ENCODE measurements at regions not wholly inside any gene's neighbourhood (a gene's known extent, or its start where the extent isn't known, plus 50 kb on each side); places are given as distances from the start of the nearest gene placed in this dataset.
A peak's percentile ranks its signal among the peaks of the same experiment; 100 is the strongest.

DNA sequence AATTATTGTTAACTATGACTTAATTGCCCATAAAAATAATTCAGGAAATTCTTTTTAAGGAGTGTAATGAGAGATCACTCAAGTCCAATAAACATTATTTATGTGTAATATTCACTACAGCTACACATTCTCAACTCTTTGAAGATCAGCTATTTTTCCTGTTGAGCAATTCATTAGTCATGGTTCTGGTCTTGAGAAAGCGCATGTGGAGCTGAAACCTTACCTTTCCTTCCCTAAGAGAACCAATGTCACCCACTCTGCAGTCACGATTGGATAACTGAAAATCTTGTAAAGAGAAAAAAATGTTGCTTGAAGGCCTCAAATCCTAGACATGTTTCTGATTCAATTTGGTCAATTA, 736.9 kb upstream of the MARCKS start:
- DNase-seq = peak in 1 of 2 donors; percentile 33

DNA sequence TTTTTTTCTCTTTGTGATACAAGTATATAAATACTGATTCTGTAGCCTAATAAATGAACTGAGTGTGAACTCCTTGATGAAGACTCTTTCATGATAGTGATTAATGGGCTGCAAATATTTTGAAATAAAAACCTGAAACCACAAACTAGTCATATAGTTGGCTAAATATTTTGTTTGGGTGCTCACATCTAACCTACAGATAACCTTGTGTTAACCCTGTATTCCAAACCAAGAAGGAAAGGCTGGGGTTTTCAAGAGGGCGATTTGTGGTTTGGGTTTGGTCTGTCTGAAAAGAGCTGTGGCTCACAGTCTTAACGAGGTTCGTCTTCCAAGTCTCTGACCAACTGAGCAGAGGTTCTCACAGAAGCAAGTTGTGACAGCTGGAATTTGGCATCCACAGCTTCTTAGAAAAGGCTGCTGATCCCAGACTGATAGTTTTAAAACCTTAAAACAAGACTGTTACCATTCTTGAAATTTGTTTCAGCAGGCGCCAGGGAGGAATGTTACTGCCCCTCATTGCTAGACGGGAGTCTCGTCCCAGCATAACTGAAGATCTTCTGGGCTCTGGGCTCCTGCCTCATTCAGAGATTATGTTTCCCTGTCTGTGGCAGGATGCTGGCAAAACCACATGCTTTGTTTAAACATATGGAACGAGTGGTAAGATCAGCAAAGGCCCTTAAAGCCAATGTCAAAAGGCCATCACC, 736.4 kb upstream of the MARCKS start:
- no peak for DNase-seq

DNA sequence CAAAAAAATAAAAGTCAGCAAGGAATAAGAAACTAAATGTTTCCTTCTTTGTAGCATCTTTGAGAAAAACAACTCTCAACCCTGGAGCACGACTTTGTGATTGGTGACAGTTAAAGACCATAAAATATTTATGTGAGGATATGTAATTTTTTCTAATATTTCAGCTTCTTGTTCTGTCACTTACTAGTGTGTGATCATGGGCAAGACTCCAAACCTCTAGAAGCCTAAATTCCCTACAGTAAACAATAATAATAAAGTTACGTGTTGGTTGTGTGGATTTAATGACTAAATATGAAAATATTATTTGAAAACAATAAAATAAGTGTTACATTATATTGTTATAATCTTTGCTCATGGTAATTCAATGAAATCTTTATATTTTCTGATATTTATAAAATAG, 735.6 kb upstream of the MARCKS start:
- no peak for DNase-seq

DNA sequence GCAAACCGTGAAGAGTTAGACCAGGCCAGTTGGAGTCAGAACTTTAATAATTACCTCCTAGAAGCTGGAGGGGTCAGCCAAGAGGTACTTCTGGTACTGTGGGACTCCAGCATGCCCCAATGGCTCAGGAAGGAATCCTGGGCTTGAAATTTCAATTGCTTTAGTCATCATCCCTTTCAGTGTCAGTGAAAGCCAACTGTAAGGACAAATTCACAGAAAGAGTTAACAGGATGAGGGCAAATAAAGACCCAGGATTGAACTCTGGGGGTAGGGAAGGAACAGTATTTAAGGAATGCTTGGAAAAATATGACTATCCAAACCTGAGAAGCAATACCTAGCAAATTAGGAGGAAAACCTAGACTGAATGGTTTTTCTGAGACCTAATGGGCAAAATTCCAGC, 735.1 kb upstream of the MARCKS start:
- DNase-seq = no peak

DNA sequence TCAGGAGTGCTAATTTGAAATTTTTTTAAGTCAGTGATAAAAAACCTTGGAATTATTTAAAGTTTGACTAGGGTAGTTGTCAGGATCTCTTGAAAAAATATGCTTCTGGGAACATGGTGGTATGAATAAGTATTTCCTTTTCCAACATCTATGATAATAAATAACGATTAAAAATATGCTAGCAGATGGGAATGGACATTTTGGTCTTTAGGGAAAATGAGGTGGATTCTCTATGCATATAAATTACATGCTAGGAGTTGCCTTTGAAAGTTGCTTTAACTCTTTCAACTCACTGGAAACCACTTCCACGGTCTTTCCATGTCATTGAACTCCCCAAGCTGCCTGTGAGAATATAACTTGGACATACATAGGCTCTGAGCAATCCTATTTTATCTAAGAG, 731.5 kb upstream of the MARCKS start:
- DNase-seq = no peak

DNA sequence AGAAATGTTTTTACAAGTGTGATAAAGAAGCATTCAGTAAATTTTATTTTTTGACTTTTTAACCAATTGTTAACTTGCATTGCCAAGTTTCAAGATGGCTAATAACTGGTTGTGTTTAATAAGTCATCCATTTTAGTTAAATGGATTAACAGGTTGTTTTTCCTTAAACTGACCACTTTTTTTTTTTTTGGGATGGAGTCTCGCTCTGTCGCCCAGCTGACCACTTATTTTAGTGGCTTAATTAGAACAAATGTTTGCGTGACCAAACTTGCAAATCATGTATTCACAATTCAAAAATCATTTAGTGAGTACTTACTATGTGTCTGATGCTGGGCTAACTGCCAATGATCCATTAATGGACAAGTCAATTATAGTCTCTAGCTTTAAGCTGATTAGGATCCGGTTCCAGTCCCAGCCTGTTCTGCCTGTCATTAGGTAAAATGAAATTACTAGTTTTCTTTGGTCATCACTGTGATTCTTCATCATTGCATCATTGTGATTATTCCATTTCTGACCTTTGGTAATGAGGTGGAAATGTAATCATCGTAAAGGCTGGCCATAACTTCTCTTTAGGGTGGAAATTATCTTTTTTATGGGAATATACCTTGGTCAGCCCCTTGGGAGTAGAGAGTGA, 729.2 kb upstream of the MARCKS start:
- DNase-seq = no peak

DNA sequence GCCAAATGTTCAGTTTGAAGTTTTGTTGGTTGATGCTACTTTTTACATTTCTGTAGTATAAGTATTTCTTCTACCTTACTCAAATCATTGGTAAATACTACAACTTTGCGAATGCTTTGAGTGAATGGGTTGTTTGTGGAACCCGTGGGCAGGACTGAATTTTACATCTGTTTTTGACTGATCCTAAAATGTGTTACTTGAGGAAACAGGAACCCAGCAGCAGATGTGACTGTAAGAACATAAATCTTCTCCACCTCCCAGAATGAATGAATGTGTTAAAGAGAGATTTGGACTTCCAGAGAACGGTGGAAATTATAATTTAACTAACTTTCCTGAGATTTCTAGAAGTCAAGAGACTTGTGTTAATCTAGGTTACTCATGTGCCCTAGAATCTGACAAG, 728.5 kb upstream of the MARCKS start:
- peak in 1 of 2 donors; percentile 76 for DNase-seq

DNA sequence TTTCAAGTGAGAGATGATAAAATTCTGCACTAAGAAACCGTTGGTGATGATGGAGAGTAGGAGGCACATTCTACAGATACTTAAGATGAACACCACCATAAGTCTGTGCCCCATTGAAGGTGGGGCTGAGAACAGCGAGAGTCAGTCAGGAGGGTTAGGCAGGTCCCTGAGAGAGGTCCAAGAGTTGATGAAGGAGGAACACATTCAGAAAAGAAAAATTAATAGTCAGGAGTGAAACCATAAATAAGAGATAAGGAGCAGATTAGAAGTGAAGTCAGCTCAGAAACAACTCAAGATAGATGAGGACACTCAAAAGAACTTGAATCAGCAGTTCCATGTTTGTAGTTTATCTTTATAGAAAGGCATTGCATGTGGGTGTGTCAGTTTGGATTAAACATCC, 727.2 kb upstream of the MARCKS start:
- no peak for DNase-seq

DNA sequence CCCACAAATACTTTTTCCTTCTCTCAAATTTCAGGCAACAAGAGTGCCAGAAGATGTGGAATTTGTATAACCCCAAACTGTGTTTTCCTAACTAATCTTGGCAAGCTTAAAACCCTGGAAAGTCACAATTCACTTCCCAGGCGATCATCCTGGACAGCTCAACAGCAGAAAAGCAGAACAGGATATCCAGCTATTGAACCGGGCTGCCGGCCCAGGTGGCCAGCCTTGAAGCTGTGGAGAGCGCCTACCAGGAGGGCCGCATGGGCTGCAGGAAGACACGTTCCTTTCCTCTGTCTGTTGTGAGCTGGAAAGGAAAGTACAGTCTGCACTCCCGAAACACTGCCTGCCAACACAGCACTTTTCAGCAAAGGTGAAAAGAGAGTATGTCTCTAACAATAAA, 719.7 kb upstream of the MARCKS start:
- DNase-seq = peak in 1 of 2 donors; percentile 9

DNA sequence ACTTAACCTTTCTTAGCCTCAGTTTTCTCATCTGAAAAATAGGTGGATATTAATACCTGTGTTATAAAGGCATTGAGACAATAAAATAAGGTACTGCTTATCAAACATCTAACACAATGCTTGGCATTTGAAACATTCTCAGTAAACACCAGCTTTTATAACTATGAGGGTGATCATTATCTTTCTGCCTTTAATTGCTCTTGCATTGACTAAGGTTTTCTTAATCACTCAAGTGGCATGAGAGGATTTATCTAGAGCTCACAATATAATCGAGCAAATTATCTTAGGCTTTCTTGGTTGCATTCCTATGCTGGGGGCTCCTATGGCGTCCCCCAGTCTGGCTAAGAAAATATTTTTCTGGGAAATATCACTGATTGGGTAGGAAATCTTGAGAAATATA, 716.4 kb upstream of the MARCKS start:
- DNase-seq = no peak

DNA sequence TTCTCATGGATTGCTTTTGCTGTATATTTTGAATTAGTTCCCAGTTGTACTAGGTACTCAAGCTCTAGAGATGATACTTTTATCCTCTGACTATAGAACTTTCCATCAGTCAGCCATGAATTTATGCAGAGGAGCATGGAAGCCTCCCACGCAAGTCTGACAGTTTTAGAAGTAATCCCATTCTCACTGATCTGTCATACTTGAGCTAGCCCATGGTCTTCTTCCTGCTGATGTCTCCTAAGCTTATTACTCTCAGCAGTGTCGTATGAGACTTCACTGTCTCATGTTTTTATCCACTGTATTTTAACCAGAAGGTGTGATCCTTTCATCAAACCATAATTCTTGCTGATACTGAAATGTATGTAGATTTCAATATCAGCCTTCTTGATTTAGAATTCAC, 715.2 kb upstream of the MARCKS start:
- no peak for DNase-seq

DNA sequence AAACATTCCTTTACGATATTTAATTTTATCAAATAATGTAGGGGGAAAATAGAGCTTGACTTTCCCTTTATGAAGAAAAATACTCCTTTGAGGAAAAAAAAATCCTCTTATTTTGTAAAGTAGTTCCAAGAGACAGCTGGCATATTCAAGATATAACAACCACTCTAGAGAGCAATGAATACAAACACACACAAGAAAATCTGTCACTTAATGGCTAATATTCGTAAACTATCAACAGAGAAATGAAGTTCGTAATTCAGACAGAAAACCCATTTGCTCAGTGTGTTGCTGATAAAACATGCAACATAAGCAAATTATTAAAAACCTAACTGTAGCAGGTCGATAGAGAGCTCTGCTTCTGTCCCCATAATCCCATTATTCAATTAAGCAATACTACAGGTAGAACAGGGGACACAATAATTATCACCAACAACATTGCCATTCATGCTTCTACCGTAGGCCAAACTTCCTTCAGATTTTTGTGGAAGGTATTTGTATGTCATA, 714.4 kb upstream of the MARCKS start:
- DNase-seq = no peak

DNA sequence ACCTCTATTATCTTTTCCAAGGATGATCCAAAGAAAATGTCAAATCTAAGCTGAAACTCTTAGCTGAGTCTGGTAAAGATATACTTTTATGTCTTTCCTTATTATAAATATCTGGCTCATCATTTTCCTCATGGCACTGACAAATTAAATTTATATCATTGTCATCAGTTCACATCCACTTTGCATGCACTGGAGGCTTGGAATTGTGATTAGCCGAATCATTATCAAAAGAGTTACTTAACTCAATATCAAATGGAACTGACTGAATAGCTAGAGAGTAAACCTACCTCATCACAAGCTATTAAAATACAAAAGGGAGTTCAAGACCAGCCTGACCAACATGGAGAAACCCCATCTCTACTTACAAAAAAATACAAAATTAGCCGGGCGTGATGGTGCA, 713.9 kb upstream of the MARCKS start:
- no peak for DNase-seq

DNA sequence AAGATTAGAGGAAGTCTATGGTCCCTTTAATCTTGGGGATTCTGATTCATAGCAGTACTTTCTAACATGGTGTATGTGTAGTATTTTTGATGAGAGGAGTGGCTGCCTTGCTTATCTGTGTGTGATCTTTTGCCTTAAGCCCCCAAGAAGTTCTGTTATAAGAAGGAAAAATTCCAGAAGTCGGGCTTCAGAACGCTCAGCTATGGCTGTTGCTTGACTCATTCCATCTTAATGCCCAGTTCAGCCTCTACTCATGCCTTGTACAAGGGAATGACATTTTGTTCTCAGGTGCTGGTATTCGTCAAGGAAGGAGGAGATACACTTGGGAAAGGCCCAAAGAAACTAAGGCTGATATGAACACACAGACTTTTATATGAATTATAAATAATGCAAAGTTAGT, 713.0 kb upstream of the MARCKS start:
- no peak for DNase-seq

DNA sequence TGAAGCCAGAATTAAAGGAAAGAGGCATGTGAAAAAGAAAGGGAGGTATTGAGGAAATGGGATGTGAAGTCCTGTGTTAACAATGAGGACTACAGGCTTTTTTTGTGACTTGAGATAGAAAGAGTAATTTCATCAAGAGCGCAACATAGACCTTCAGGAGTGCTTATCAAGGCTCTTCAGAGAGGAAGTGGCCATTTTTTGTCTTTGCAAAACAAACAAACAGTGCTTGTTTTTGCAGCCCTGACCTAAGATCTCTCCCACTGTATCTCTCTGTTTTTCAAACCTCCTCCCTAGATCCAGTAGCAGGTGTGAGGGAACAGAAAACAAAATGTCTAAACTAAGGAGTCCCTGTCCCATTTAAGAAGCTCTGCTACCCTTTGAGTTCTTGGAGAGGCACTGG, 710.3 kb upstream of the MARCKS start:
- DNase-seq = no peak

DNA sequence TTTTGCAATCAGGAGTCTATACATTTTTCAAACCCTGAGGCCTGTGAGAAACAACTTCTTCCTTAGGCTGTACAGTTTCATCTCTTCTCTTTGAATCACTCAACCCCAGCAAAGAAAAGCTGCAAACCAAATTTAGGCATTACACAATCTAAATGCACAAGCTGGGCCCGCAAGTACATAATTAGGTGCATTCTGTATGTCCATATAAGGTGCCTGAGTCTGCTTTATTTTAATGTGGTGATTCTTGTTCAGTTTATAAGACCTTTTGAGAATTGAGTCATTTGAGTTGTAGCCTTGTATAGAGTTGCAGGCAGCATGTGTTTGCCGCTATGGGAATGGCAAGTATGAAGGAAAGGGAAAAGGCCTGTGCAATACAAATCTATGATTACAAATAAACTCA, 709.6 kb upstream of the MARCKS start:
- no peak for DNase-seq

DNA sequence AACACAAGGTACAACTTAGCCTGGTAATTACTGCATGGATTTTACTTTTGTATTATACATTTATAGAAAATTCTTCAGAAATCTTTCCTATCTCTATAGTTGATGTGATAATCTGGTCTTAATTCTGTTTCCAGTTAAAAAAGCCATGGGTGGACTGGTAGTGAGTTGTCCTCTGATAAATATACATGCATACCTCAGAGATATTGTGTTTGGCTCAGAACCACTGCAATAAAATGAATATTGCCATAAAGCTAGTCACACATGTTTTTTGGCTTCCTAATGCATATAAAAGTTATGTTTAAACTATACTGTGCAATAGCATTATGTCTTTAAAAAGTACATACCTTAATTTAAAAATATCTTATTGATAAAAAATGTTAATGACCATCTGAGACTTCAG, 708.6 kb upstream of the MARCKS start:
- no peak for DNase-seq

DNA sequence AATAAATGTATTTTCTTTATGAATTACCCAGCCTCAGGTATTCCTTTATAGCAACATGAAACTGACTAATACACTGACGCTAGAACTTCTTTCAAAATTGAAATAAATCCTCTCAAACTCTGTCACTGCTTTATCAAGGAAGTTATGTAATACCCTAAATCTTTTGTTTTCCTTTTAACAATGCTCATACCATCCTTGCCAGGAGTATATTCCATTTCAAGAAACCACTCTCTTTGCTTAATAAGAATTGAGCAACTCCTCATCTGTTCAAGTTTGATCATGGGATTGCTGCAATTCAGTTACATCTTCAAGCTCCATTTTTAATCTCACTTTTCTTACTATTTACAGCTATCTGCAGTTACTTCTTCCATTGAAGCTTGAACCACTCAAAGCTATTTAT, 707.6 kb upstream of the MARCKS start:
- no peak for DNase-seq

DNA sequence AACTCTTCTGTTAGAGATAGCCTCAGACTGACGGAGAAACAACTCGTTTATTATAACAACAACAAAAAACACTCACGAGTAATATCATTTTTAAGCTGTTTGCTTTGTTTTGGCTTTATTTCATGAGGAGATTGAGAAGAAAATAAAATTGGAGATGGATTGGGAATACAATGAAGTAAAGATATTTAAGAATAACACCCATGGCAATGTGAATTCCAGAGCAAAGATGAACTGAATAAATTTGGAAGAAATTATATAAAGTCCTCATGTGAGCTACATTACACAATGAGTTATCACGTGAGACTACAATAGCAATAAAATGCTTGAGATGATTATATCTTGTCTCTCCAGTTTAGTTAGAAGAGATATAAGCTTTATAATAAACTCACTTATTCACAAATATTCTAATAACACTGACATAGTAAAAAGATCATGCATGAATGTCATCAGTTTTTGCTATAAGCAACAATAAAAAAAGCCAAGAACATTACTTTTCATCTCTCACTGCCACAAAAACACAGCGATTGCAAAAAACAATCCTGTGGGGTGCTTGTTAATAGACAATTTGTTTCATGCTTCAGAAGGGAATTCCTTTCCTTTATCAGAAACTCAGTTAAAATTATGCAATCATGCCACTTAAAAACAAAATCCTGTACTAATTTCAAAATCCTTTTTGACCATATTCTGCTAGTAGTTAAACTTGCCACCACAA, 696.7 kb upstream of the MARCKS start:
- DNase-seq = no peak

DNA sequence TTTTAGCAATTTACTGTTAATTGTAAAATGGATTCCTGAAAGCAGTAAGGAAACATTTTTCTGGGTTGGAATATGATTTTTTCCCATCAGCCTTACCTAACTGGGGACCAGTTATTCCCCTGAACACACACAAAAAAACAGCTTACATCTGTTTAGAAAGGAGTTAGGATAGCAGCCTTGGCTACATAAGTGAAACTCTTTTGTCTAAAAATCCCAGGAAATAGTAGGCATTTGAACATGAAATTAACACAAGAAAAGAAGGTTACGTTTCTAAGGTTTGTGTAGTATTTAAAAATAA, 696.2 kb upstream of the MARCKS start:
- DNase-seq = no peak

DNA sequence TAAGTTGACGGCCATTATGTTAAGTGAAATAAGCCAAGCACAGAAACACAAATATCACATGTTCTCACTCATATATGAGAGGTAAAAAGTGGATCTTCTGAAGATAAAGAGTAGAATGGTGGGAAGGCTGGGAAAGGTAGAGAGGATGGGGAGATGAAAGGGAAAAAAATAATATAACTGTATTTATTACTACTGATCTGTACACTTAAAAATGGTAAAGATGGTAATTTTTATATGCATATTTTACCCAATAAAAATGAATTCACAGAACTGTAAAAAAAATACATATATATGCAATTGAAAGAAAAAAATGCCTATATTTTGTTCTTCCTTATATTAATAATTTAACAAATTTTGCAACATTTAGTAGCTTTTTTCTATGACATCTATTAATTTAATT, 694.4 kb upstream of the MARCKS start:
- DNase-seq = no peak

DNA sequence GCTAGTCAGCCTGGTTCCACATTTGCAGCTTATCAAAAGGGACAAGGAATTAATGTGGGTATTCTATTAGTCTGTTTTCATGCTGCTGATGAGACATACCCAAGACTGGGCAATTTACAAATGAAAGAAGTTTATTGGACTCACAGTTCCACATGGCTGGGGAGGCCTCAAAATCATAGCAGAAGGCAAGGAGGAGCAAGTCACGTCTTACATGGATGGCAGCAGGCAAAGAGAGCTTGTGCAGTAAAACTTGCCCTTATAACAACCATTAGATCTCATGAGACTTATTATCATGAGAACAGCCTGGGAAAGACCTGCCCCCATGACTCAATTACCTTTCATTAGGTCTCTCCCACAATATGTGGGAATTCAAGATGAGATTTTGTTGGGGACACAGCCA, 689.1 kb upstream of the MARCKS start:
- no peak for DNase-seq

DNA sequence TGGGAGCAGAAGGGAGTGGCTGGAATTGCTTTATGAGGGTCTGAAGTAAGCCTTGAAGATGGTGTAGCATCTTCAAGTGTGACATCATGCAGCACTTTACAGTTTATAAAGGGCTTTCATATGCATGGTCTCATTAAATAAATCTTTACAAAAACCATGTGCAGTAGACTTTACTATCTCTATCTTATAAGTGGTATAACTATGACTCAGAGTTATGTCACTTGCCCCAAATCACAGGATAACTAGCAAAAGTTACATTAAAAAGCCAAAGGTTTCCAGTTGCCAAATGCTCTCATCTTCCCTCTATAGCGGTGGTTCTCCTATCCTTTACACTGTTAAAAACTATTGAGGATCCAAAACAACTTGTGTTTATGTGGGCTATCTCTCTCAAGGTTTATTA, 687.7 kb upstream of the MARCKS start:
- DNase-seq = no peak

DNA sequence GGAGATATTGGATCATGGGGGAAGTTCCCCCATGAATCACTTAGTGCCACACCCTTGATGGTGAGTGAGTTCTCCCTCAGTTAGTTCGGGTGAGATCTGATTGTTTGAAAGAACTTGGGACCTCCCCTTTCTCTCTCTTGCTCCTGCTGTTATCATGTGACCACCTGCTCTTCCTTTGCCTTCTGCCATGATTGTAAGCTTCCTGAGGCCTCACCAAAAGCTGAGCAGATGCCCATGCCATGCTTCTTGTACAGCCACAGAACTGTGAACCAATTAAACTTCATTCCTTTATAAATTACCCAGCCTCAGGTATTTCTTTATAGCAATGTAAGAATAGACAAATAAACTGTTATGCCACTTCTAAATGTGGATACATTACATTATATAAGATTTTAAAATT, 686.7 kb upstream of the MARCKS start:
- no peak for DNase-seq

DNA sequence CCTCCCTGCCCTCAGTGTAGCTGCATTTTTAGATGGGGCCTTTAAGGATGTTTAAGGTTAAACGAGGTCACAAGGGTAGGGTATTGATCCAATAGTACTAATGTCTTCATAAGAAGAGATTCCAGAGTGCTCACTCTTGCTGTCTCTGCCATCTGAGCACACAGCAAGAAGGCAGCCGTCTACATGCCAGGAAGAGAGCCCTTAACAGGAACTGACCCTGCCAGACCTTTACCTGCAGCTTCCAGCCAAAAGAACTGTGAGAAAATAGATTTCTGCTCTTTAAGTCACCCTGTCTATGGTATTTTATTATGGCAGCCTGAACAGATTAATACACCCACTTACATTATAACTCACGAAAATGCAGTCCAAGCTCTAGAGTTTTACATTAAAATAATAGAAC, 685.3 kb upstream of the MARCKS start:
- DNase-seq = no peak
